Endothelial cell of umbilical vein (primary cell): ENCODE measurements at regions not wholly inside any gene's neighbourhood (a gene's known extent, or its start where the extent isn't known, plus 50 kb on each side); places are given as distances from the start of the nearest gene placed in this dataset.

ENCODE experiments used
- BruUV-seq: library from RNA; stranded (reverse); fragments of 400-500 nt; replicated peaks from 2 replicates; lab custom pipeline; 2021; lab: Mats Ljungman, UMichigan
- CTCF ChIA-PET: fragments of 300-600, 350-600 bp; sonication (Branson Sonifier 250); formaldehyde crosslinking; loops from one replicate; lab custom pipeline; 2021; ENCODE audit warnings: antibody characterized with exemption, inconsistent platforms; lab: Charles Lee
- POLR2A ChIA-PET: fragments of 300-600, 350-600 bp; sonication (Branson Sonifier 250); formaldehyde crosslinking; loops from one replicate; lab custom pipeline; 2021; ENCODE audit warnings: antibody characterized with exemption, inconsistent platforms; lab: Charles Lee
- DNase-seq: peaks from one replicate; pipeline ENCODE4 v3.0.0-alpha.2; 2011; ENCODE audit warnings: low read depth, low spot score
- FAIRE-seq: peaks from 2 replicates; lab custom pipeline; 2011; peaks lifted over from hg19 to GRCh38; lab: Jason Lieb, UNC
- H2AFZ ChIP-seq: 2 replicates; pipeline ENCODE4 v1.6.0; 2012; ENCODE audit warnings: low read depth, low read length, control low read depth, inconsistent platforms
- H3K27ac ChIP-seq: 2 replicates; pipeline ENCODE4 v1.5.1; 2011; ENCODE audit warnings: low read depth, mild to moderate bottlenecking, control low read depth, low read length, moderate library complexity; ENCODE audit not compliant: insufficient read depth
- H3K27me3 ChIP-seq, 2 experiments: 2 replicates each; pipeline versions ENCODE4 v1.6.0 to v1.6.1; 2011; ENCODE audit warnings: low read length in 2 of 2, mixed read lengths in 1 of 2; ENCODE audit not compliant: control insufficient read depth in 2 of 2, insufficient read depth in 2 of 2
- H3K36me3 ChIP-seq, 2 experiments: 2 replicates in 1 of 2; 3 replicates in 1 of 2; pipeline ENCODE4 v1.5.1; 2011; ENCODE audit warnings: low read length in 2 of 2, mild to moderate bottlenecking in 1 of 2, moderate library complexity in 1 of 2; ENCODE audit not compliant: control insufficient read depth in 2 of 2, insufficient read depth in 2 of 2; ENCODE audit errors: extremely low read depth in 1 of 2
- H3K4me1 ChIP-seq: 3 replicates; pipeline ENCODE4 v1.5.1; 2011; ENCODE audit warnings: mild to moderate bottlenecking, low read length; ENCODE audit not compliant: control insufficient read depth, insufficient read depth; ENCODE audit errors: extremely low read depth
- H3K4me2 ChIP-seq: 2 replicates; pipeline ENCODE4 v1.6.1; 2011; ENCODE audit warnings: low read length, control low read depth, mixed read lengths; ENCODE audit not compliant: insufficient read depth
- H3K4me3 ChIP-seq, 3 experiments: fragments of 200-600 bp in 1 of 3; sonication (generic), shearing (Covaris generic) in 1 of 3; replicated peaks in 1 of 3; 2 replicates each; pipeline ENCODE4 v1.5.1; 2011 to 2016; ENCODE audit warnings: control low read depth in 3 of 3, low read length in 3 of 3, mild to moderate bottlenecking in 2 of 3, inconsistent platforms in 1 of 3, low read depth in 1 of 3, moderate library complexity in 1 of 3; ENCODE audit not compliant: insufficient read depth in 1 of 3
- H3K79me2 ChIP-seq: 2 replicates; pipeline ENCODE4 v1.6.0; 2012; ENCODE audit warnings: low read length, inconsistent platforms; ENCODE audit not compliant: control insufficient read depth, insufficient read depth
- H3K9ac ChIP-seq: replicated peaks from 2 replicates; pipeline ENCODE3; 2011; ENCODE audit warnings: low read length, control low read depth; ENCODE audit not compliant: insufficient read depth; ENCODE audit errors: extremely low read depth
- H3K9me1 ChIP-seq: replicated peaks from 3 replicates; pipeline ENCODE4 v1.6.0; 2011; ENCODE audit warnings: mild to moderate bottlenecking, low read length; ENCODE audit not compliant: control insufficient read depth, insufficient read depth; ENCODE audit errors: extremely low read depth
- H3K9me3 ChIP-seq: replicated peaks from 2 replicates; pipeline ENCODE4 v1.5.1; 2012; ENCODE audit warnings: low read length, inconsistent platforms; ENCODE audit not compliant: control insufficient read depth, insufficient read depth
- H4K20me1 ChIP-seq: replicated peaks from 2 replicates; pipeline ENCODE3; 2011; ENCODE audit warnings: mild to moderate bottlenecking, low read length; ENCODE audit not compliant: control insufficient read depth, insufficient read depth; ENCODE audit errors: extremely low read depth
- EZH2 ChIP-seq: IDR thresholded peaks from 2 replicates; pipeline ENCODE4 v1.6.1; 2012; ENCODE audit warnings: borderline replicate concordance, low read depth, mild to moderate bottlenecking, moderate library complexity, low read length, inconsistent platforms; ENCODE audit not compliant: severe bottlenecking
- FOS ChIP-seq: IDR thresholded peaks from 2 replicates; pipeline ENCODE4 v1.6.1; 2011; ENCODE audit warnings: mild to moderate bottlenecking, low read length, moderate library complexity, borderline replicate concordance; ENCODE audit not compliant: insufficient read depth
- GATA2 ChIP-seq: IDR thresholded peaks from 2 replicates; pipeline ENCODE4 v1.7.0; 2011; ENCODE audit warnings: low read depth, mild to moderate bottlenecking, moderate library complexity, mixed read lengths, low read length; ENCODE audit not compliant: insufficient read length, insufficient read depth
- JUN ChIP-seq: IDR thresholded peaks from 2 replicates; pipeline ENCODE4 v1.6.1; 2011; ENCODE audit warnings: borderline replicate concordance, low read depth; ENCODE audit not compliant: insufficient read length, insufficient read depth
- MYC ChIP-seq: IDR thresholded peaks from one replicate; pipeline ENCODE4 v1.6.1; 2011; ENCODE audit warnings: mild to moderate bottlenecking, low read depth, low read length
- POLR2A ChIP-seq: IDR thresholded peaks from 2 replicates; pipeline ENCODE4 v1.6.1; 2012; ENCODE audit warnings: low read depth, mild to moderate bottlenecking, control low read depth, low read length
- POLR2AphosphoS5 ChIP-seq: IDR thresholded peaks from 2 replicates; pipeline ENCODE4 v1.6.1; 2012; ENCODE audit warnings: low read depth, mild to moderate bottlenecking, control low read depth, low read length, moderate library complexity; ENCODE audit not compliant: insufficient read depth
- dilution Hi-C: fragments of 300-500 bp; cut with MboI; formaldehyde crosslinking; loops from one replicate; pipeline ENCODE4 v1.15.0; 2019; ENCODE audit warnings: low sequenced_read_pairs; ENCODE audit not compliant: extremely low pct_ligation_motif_present
- intact Hi-C: fragments of 100-400 bp; cut with micrococcal nuclease; formaldehyde crosslinking; loops from one replicate; pipeline ENCODE4 v1.10.0; 2022
- TF ChIP-seq, protein P1 (sequence below): IDR thresholded peaks from 2 replicates; pipeline ENCODE4 v1.6.1; 2011; ENCODE audit not compliant: insufficient read depth, insufficient read length
- TF ChIP-seq, protein P2 (sequence below), 2 donors: IDR thresholded peaks; 1 replicate in 1 of 2; 2 replicates in 1 of 2; pipeline ENCODE4 v1.5.1; 2011; ENCODE audit warnings: low read length in 2 of 2, mild to moderate bottlenecking in 2 of 2, moderate library complexity in 2 of 2, control low read depth in 1 of 2, inconsistent platforms in 1 of 2, low read depth in 1 of 2; ENCODE audit not compliant: insufficient read depth in 1 of 2; ENCODE audit errors: extremely low read depth in 1 of 2

DNA sequence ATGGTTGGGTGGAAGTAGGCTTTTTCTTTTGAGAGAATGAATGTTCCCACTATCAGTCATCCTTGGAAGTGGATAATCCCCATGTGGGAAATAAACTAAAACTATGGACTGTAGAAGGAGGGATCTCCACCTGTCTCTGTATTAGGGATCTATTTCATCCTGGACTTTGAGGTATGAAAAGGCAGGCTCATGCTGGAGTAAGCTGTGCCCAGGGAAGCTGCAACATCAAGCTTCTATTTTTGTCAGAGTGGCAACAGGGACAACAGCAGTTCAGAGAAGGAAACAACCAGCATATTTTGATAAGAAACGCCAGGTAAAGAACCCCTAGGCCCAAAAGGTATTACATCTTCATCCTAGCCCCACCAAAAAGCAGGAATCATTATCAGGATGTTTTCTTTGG lies 122.0 kb downstream of the MDH1 start:
- intact Hi-C loops, result no loop called here
- POLR2A ChIA-PET, result no interaction called here
- CTCF ChIA-PET, result interaction anchor here (1.1 to 1.2 kb wide), 3 partner anchors 11 to 150 kb away, joined by 3 read pairs; no protein-coding TSS in a partner anchor

DNA sequence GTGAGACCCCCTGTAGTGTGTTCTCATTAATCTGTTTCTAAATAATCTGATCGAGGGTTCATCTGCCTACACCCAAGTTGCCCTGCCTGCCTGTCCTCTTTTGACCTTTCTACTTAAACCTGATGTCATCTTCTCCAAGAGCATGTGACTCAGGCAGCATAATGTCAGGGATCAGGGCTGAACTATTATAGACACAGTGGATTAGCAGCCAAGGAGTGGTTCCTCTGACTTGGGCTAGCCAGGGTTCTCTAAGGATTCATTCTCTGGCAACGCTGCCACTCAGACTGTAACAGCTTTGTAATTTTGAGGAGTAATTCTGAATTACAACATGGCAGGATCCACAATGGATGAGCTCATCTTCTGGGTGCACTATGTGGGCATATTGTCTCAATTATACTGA lies 124.0 kb downstream of the MDH1 start:
- Histone ChIP-seq H3K79me2 (no peaks in the 10 kb centered on the region), H3K4me2 (no peak overlapping the region), H3K27me3 (no peaks in the 10 kb centered on the region), H3K9me1 (no peaks in the 10 kb centered on the region), H4K20me1 (no peaks in the 10 kb centered on the region), H3K4me1 (no peaks in the 10 kb centered on the region), H2AFZ (no peak overlapping the region), H3K9me3 (no peaks in the 10 kb centered on the region), H3K4me3 (no peak overlapping the region), H3K36me3 (no peaks in the 10 kb centered on the region), H3K27ac (no peak overlapping the region), H3K9ac (no peak overlapping the region)
- FAIRE-seq (no peak), DNase-seq (no peak)
- intact Hi-C loops (no loop called here), dilution Hi-C loops (no loop called here)
- CTCF ChIA-PET, result interaction anchor here (0.5 to 0.8 kb wide), 2 partner anchors 129 to 292 kb away, joined by 3 to 4 read pairs; partner anchors contain the start of gene UGP2
- no TSS peak for BruUV-seq
- TF ChIP-seq POLR2A, result no peak
- TF ChIP-seq, protein P1, sequence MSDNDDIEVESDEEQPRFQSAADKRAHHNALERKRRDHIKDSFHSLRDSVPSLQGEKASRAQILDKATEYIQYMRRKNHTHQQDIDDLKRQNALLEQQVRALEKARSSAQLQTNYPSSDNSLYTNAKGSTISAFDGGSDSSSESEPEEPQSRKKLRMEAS, result no peak
- TF ChIP-seq, protein P2, sequence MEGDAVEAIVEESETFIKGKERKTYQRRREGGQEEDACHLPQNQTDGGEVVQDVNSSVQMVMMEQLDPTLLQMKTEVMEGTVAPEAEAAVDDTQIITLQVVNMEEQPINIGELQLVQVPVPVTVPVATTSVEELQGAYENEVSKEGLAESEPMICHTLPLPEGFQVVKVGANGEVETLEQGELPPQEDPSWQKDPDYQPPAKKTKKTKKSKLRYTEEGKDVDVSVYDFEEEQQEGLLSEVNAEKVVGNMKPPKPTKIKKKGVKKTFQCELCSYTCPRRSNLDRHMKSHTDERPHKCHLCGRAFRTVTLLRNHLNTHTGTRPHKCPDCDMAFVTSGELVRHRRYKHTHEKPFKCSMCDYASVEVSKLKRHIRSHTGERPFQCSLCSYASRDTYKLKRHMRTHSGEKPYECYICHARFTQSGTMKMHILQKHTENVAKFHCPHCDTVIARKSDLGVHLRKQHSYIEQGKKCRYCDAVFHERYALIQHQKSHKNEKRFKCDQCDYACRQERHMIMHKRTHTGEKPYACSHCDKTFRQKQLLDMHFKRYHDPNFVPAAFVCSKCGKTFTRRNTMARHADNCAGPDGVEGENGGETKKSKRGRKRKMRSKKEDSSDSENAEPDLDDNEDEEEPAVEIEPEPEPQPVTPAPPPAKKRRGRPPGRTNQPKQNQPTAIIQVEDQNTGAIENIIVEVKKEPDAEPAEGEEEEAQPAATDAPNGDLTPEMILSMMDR (IDR thresholded peaks at IDR 0.05; ENCODE audit: extremely low read depth in 1 of 2, insufficient read depth in 1 of 2, low read depth in 1 of 2, low read length in 2 of 2), result no peak
- TF ChIP-seq MYC, result no peak
- TF ChIP-seq FOS, result no peak
- no peak for TF ChIP-seq POLR2AphosphoS5
- TF ChIP-seq EZH2, result no peak
- no peak for TF ChIP-seq JUN
- no peak for TF ChIP-seq GATA2
- POLR2A ChIA-PET, result no interaction called here

More for the DNA sequence above, 122.0 kb downstream of the MDH1 start:
- Histone ChIP-seq H3K27me3 (no peaks in the 10 kb centered on the region), H2AFZ (no peak overlapping the region), H3K27ac (no peak overlapping the region), H3K36me3 (no peaks in the 10 kb centered on the region), H3K4me2 (no peak overlapping the region), H3K4me1 (no peaks in the 10 kb centered on the region), H3K9me1 (no peaks in the 10 kb centered on the region), H3K9me3 (no peaks in the 10 kb centered on the region), H3K9ac (no peak overlapping the region), H3K79me2 (no peaks in the 10 kb centered on the region), H4K20me1 (no peaks in the 10 kb centered on the region), H3K4me3 (no peak overlapping the region)
- DNase-seq (no peak), FAIRE-seq (no peak)
- no peak for TF ChIP-seq JUN
- no peak for TF ChIP-seq POLR2A
- BruUV-seq, result no TSS peak
- dilution Hi-C loops, result no loop called here
